Testis (tissue), 2 donors: ENCODE measurements at regions not wholly inside any gene's neighbourhood (a gene's known extent, or its start where the extent isn't known, plus 50 kb on each side); places are given as distances from the start of the nearest gene placed in this dataset.

ENCODE experiments used
- POLR2A ChIP-seq: fragments of 450-650 bp; IDR thresholded peaks from one replicate; pipeline ENCODE4 v1.6.1; 2017; ENCODE audit warnings: antibody characterized with exemption, mild to moderate bottlenecking, moderate library complexity
- TF ChIP-seq, protein P1 (sequence below), 3 experiments: fragments of 450-650 bp in 2 of 3; fragments of 200-600 bp in 1 of 3; sonication (generic) in 1 of 3; IDR thresholded peaks; one replicate each; pipeline ENCODE4 v1.5.1; 2016 to 2019; ENCODE audit warnings: antibody characterized with exemption in 3 of 3, mild to moderate bottlenecking in 2 of 3, moderate library complexity in 1 of 3

DNA sequence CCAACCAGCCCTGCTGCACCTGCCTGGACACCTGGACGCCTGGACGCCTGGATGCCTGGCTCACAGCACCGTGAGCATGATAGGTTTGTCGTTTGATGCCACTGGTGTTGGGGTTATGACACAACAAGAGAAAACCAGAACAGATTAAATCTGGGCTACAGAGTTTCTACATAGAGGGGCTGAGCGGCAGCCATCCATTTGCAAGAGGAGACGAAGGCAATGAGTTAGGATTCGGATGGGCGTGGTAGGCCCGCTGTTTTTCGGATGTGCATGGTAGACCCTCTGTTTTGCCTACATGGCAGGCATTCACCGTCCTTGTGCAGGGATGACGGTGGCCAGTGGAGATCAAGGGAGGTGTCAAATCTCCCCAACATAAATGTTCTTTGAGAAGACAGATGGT lies 121.5 kb upstream of the RNF32 start:
- no peak for TF ChIP-seq POLR2A
- TF ChIP-seq, protein P1, sequence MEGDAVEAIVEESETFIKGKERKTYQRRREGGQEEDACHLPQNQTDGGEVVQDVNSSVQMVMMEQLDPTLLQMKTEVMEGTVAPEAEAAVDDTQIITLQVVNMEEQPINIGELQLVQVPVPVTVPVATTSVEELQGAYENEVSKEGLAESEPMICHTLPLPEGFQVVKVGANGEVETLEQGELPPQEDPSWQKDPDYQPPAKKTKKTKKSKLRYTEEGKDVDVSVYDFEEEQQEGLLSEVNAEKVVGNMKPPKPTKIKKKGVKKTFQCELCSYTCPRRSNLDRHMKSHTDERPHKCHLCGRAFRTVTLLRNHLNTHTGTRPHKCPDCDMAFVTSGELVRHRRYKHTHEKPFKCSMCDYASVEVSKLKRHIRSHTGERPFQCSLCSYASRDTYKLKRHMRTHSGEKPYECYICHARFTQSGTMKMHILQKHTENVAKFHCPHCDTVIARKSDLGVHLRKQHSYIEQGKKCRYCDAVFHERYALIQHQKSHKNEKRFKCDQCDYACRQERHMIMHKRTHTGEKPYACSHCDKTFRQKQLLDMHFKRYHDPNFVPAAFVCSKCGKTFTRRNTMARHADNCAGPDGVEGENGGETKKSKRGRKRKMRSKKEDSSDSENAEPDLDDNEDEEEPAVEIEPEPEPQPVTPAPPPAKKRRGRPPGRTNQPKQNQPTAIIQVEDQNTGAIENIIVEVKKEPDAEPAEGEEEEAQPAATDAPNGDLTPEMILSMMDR (IDR thresholded peaks at IDR 0.05), result no peak
